ENCODE measurements at regions not wholly inside any gene's neighbourhood (a gene's known extent, or its start where the extent isn't known, plus 50 kb on each side); places are given as distances from the start of the nearest gene placed in this dataset.
"Not testable (repeated sequence)": the region's sequence is repeated elsewhere in the genome, so short reads cannot be mapped to it uniquely, and the experiment has no call there.

- no peak for DNase-seq
Observed at GRCh38 chr2:84038866-84039265, 420.2 kb downstream of the SUCLG1 start.

GRCh38 chr2:84033347-84033974 lies 425.6 kb downstream of the SUCLG1 start:
- no peak for DNase-seq

GRCh38 chr2:84031312-84032050 lies 427.6 kb downstream of the SUCLG1 start:
- no peak for DNase-seq

DNA sequence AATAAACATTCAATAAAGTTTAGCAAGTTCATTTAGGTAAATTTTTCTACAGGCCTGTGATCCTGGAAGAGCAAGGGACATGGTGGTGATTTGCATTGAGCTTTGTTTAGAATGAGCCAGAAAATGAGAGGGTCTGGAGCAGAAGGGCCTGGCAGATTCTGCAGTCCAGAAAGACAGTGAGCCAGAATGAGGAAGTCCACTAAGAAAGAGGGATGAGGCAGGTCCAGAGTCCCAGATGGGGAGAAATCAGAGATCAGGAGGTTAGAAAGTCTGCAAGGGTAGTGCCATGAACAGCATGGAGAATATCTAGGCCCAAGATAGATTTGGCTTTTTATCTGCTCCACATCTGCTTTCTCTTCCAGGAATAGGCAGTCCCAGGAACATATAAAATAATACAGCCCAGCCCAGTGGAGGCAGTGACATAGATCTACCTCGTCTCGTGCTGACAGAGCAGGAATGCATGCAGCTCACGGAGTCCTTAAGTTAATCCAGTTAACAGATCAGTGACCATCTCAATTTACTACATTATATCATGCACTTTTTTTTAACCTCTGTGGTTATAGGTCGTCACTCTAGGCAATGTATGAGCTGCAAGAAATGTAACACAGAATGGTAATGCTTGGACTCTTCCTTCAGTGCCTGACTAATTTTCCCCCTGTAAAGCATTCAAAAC lies 429.0 kb downstream of the SUCLG1 start:
- DNase-seq, result no peak

DNA sequence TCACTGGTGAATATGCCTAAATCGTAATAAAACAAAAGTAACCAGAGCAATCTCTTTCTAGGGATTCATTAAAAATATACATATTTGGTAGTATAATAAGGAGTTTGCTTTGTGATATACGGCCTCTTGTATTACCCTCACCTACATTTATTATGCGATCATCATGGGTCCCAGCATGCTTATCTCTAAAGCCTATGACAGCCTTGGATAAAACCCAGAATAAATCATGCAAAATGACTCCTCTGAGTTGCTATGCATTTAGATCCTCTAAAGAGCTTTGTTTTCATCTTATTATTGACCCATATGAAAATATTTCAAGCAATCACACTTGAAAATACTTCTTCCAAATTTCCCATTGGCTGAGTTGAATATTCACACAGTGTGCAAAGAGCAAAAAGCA lies 432.3 kb downstream of the SUCLG1 start:
- DNase-seq, result no peak

GRCh38 chr2:84022810-84023431 lies 436.2 kb downstream of the SUCLG1 start:
- DNase-seq, result no peak

DNA sequence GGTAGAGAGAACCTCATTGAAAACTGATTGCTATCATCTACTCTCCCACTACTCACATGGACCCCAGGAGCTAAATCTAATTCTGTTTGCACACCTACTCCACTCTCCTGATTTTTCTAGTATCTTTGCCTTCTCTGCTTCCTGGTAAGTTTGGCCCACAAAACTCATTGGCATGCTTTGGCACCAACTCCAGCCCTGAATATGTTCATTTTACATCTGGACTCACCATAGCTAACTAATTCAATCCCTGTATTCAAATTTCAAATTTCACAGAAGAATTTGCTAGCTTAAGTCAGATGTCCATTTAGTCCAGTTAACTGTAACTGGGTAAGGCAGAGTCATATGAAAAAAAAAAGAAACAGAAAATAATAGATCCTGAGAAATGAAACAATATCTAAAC lies 442.1 kb downstream of the SUCLG1 start:
- no peak for DNase-seq

DNA sequence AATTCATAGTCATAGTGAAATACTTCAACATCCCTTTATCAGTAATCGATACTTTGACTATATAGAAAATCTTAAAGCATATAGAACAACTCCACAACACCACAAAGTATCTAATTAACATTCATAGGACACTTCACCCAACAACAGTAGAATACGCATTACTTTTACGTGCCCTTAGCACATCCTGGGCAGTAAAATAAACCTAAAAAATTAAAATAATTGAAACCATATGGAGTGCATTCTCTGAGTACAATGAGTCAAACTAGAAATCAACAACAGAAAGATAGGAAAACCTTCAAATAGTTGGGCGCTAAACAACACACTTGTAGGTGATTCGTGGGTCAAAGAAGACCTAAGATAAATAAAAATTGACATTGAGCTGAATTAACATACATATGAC lies 442.9 kb downstream of the SUCLG1 start:
- DNase-seq, result no peak

- no peak for DNase-seq
Observed at GRCh38 chr2:83997889-83998288, 461.2 kb downstream of the SUCLG1 start.

DNA sequence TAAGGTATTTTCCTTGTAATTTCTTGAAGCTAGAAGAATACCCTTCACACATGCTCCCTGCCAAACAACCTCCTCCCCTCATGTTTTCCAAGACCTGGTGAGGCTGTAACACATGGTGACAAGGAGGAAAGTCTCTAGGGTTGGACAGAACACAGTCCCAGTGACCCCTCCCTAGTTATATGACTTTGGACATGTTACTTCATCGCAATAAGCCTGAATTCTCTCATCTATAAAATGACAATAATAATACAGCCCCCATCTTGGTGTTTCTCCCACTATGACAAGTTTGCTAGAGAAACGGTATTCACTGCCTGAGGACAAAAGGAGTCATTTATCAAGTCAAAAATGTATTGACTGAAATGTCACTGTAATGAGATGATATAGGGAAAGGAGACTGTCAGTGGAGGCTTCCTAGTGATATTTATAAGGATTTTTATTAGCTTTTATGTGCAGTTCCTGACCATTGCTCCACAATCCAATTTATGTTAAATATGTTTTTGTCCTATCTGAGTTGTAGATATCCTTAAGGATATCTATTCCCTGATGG lies 464.4 kb downstream of the SUCLG1 start:
- no peak for DNase-seq

DNA sequence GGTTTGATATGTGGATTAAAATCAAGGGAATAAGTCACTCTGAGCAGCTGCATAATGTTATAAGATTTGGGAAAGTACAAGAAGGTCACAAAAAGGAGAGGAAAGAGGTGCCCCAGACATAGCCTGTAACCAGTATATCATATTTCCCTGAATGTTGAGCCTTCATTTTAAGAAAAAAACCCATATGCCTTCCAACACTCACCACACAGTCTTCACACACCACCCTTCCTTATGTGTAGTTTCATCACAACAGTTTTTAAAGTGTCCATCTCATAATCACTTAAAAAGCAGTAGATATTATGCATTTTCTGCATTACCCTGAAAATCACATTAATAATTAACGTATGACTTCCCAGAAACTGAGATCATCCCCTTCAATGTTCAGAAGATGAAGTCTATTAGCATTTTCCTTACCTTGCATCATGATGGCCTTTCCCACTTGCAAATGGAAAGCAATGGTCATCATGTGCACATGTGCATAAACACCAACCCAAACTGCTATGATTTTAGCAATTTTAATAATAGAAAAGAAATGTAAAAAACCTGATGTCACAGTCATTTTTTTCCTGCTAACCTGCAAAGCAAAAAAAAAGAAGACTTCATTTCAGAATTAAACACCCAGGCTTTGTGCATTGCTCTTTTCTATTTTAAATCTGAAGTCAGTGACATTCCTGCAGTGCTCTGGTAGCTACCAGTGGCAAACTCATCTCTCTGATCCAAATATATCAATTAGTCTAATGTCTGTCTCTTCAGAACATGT lies 465.0 kb downstream of the SUCLG1 start:
- no peak for DNase-seq

DNA sequence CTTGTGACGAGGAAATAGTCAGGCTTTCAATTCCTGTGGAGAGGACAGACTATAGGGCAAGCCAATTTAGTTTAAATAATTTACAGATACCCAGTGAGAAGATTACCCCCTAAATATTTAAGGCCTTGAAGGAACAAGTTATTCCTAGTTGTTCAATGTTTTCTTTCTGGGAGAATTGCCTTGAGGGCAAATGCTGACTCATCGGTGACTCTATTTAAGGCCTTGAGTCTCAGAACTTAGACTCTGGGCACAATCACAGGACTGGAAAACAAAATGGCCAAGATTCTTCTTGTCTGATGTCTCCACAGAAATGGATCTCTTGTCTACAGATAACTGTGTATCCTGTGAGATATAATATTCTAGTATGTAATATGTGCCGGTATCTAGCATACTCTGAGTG lies 467.1 kb downstream of the SUCLG1 start:
- DNase-seq, result no peak

GRCh38 chr2:83990636-83991035 lies 468.4 kb downstream of the SUCLG1 start:
- DNase-seq, result no peak

GRCh38 chr2:83976628-83977027 lies 482.5 kb downstream of the SUCLG1 start:
- DNase-seq, result not testable (repeated sequence)

DNA sequence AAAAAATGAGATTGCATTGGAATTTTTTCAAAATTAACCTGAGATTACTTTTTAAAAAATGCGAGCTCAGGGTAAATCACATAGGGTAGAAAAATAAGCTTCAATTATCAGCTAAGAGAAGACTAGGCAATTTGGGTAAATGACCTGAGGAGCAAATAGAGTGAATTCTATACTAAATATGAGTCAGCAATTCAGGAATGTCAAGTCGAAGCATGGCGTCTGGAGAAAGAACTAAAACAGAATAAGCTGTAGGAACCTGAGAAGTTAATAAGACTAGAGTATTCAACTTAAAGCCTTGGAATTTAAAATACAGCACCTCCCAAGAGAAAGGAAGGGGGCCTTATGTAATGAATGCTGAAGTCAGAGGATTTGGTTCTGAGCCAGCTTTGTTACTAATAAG lies 487.0 kb downstream of the SUCLG1 start:
- no peak for DNase-seq

DNA sequence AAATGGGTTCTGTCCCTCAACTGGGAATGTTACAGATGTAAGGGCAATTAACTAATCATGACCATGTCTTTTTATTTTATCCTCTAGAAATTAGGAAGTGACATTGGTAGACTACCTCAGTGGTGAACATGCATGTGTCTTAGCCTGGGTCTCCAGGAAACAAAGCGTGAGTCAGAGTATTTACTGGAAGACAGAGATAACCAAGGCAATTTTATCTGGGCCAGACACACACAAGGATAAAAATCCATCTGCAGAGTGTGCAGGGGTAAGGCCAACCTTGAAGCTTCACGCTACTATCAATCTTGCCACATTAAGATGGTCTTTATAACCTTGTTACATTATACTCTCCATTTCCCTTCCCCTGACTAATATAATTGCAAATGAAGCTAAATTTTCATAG lies 487.5 kb downstream of the SUCLG1 start:
- no peak for DNase-seq

GRCh38 chr2:83970217-83970929 lies 488.7 kb downstream of the SUCLG1 start:
- no peak for DNase-seq

- no peak for DNase-seq
Observed at GRCh38 chr2:83969085-83969484, 490.0 kb downstream of the SUCLG1 start.

DNA sequence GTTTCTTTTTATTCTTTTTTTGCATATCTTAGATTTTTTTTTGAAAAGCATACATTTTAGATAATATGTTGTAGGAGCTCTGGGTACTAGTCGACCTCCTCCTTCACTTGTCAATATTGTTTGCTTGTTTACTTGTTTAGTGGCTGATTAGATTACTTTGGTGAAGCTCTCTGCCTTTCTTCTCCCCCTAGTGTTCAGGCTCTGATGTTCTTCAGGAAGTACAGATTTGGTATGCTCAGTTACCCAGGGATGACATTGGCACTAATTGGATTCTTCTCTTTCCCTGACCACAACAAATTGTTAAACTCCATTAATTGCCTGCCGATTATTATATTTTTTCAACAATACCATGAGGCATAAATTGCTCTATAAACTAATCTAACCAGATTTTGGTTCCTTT lies 491.2 kb downstream of the SUCLG1 start:
- DNase-seq, result no peak

DNA sequence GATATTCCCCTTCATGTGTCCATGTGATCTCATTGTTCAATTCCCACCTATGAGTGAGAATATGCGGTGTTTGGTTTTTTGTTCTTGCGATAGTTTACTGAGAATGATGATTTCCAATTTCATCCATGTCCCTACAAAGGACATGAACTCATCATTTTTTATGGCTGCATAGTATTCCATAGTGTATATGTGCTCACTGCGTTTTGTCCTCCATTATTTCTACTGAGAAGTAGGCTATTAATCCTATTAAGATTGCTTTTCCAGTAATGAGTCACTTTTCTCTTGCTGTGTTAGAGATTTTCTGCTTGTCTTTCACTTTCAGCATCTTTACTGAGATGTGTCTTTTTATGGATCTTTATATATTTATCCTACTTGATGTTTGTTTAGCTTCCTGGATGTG lies 492.1 kb downstream of the SUCLG1 start:
- DNase-seq, result not testable (repeated sequence)

GRCh38 chr2:83961512-83961911 lies 497.6 kb downstream of the SUCLG1 start:
- no peak for DNase-seq

DNA sequence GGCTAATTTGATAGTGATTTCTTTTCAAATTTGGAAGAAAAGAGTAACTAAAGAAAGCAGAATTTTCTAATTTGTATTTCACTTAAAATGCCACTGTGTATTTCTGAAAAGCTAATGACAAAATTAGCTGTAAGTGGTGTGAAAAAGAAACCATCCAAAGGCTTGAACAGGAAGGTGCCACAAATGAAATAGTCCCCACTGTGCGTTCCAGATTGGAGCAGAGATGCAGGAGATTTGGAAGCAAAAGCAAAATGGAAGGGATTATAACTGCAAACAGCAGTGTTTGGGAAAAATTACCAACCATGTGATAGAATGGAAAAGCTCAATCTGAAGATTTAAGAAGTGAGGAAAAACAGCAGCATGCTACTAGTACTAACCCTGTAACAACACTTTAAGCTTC lies 498.7 kb downstream of the SUCLG1 start:
- no peak for DNase-seq

All from DMS79 treated with DMSO at 0.1 percent for 48 hours (cell line).